ENCODE measurements at regions not wholly inside any gene's neighbourhood (a gene's known extent, or its start where the extent isn't known, plus 50 kb on each side); places are given as distances from the start of the nearest gene placed in this dataset.

DNA sequence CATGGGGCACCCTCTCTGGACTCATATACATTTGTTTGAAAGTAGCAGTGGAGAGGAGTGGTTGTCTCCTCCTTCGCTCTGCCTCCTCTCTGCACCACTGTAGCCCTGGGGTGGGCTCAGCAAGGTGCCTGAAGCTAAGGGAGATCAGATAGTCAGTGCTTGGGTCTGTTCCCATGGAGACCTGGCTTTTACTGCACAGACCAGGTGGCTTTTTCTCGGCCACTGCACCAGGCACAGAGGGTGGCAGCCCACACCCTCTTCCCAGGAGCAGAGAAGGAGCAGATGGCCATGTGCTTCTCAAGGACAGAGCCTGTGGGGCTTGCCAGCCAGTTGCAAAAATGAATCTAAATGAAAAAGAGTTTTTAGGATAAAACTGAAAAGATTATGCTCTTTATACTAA is 123.4 kb upstream of the KCNK1 start:
- TF ChIP-seq, protein P1, sequence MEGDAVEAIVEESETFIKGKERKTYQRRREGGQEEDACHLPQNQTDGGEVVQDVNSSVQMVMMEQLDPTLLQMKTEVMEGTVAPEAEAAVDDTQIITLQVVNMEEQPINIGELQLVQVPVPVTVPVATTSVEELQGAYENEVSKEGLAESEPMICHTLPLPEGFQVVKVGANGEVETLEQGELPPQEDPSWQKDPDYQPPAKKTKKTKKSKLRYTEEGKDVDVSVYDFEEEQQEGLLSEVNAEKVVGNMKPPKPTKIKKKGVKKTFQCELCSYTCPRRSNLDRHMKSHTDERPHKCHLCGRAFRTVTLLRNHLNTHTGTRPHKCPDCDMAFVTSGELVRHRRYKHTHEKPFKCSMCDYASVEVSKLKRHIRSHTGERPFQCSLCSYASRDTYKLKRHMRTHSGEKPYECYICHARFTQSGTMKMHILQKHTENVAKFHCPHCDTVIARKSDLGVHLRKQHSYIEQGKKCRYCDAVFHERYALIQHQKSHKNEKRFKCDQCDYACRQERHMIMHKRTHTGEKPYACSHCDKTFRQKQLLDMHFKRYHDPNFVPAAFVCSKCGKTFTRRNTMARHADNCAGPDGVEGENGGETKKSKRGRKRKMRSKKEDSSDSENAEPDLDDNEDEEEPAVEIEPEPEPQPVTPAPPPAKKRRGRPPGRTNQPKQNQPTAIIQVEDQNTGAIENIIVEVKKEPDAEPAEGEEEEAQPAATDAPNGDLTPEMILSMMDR (IDR thresholded peaks at IDR 0.05; ENCODE audit: low read length): no peak
- TF ChIP-seq EZH2 (optimal IDR thresholded peaks at IDR 0.05; ENCODE audit: low read depth, low read length): no peak

Measured in MM.1S (cell line).